ENCODE measurements at regions not wholly inside any gene's neighbourhood (a gene's known extent, or its start where the extent isn't known, plus 50 kb on each side); places are given as distances from the start of the nearest gene placed in this dataset.

GRCh38 chr5:124627815-124628595, 118.4 kb downstream of the ZNF608 start:
- ChIA-PET POLR2A (ENCODE audit: partially characterized antibody) (interaction anchor here (0.5 to 1.7 kb wide), 2 partner anchors 12 to 180 kb away, joined by 3 to 6 read pairs; no protein-coding TSS in a partner anchor), CTCF (ENCODE audit: partially characterized antibody) (interaction anchor here (0.7 kb wide), 1 partner anchor 662 kb away, joined by 3 read pairs; no protein-coding TSS in a partner anchor)
- Histone ChIP-seq H2AK5ac (ENCODE audit: low read depth, low read length) (no peak overlapping the region), H4K20me1 (replicated peaks in 1 of 2; ENCODE audit: control insufficient read depth in 1 of 2, insufficient read depth in 2 of 2, low read length in 2 of 2) (no peaks in the 10 kb centered on the region), H3K79me1 (ENCODE audit: low read depth, low read length) (no peaks in the 10 kb centered on the region), H2AFZ (ENCODE audit: low read length) (no peak overlapping the region), H3K27ac (ENCODE audit: low read depth, low read length) (no peak overlapping the region), H3K4me1 (replicated peaks in 1 of 4; ENCODE audit: control insufficient read depth in 3 of 4, insufficient read depth in 4 of 4, low read length in 3 of 4) (peaks cover 0 to 5% (median 2%) of the 10 kb centered on the region in 4 experiments; a peak in 3 of 7 replicates), H4K91ac (replicated peaks; ENCODE audit: insufficient read length, low read length) (no peak overlapping the region), H3K36me3 (ENCODE audit: control insufficient read depth in 2 of 4, insufficient read depth in 4 of 4, low read length in 3 of 4) (no peaks in the 10 kb centered on the region), H2BK20ac (ENCODE audit: low read length) (no peak overlapping the region), H3K9ac (replicated peaks in 1 of 4; ENCODE audit: extremely low read depth in 1 of 4, low read depth in 3 of 4, low read length in 3 of 4) (no peak overlapping the region), H3K4me3 (ENCODE audit: extremely low read depth in 1 of 4, insufficient read depth in 2 of 4, low read depth in 3 of 4, low read length in 4 of 4) (no peak overlapping the region), H2BK120ac (replicated peaks; ENCODE audit: low read depth, low read length) (no peak overlapping the region), H3K27me3 (replicated peaks in 1 of 4; ENCODE audit: control insufficient read depth in 3 of 4, extremely low read depth in 1 of 4, insufficient read depth in 3 of 4, low read length in 3 of 4) (no peaks in the 10 kb centered on the region), H2BK15ac (ENCODE audit: low read length) (no peak overlapping the region), H3K14ac (ENCODE audit: insufficient read length) (no peak overlapping the region), H3K18ac (ENCODE audit: extremely low read depth, low read length) (peak overlapping the region; percentile 33; the same call in 1 of the 2 replicates), H3K4ac (replicated peaks; ENCODE audit: insufficient read length, low read depth, low read length) (no peak overlapping the region), H3K79me2 (ENCODE audit: control insufficient read depth in 1 of 2, insufficient read depth in 2 of 2, low read length in 2 of 2) (no peaks in the 10 kb centered on the region), H3K23me2 (ENCODE audit: low read depth, low read length) (no peaks in the 10 kb centered on the region), H3K23ac (ENCODE audit: insufficient read length) (no peak overlapping the region), H3K56ac (replicated peaks; ENCODE audit: insufficient read length, low read depth, low read length) (no peak overlapping the region), H2BK5ac (ENCODE audit: low read depth, low read length) (no peak overlapping the region), H3K4me2 (ENCODE audit: insufficient read depth in 1 of 2, low read depth in 2 of 2, low read length in 2 of 2) (no peak overlapping the region), H3K9me3 (ENCODE audit: insufficient read depth in 2 of 2, low read depth in 1 of 2, low read length in 1 of 2) (no peaks in the 10 kb centered on the region), H4K5ac (ENCODE audit: insufficient read length, low read depth, low read length) (no peak overlapping the region), H4K8ac (ENCODE audit: extremely low read depth, insufficient read depth, low read length) (no peak overlapping the region), H2BK12ac (ENCODE audit: low read depth, low read length) (peak overlapping the region; percentile 70; the same call in 1 of the 2 replicates)
- WGBS, 2 experiments (ENCODE audit: extremely low coverage in 1 of 2, insufficient coverage in 1 of 2, insufficient read length in 1 of 2, insufficient replicate concordance in 2 of 2, low coverage in 1 of 2, low lambda C conversion rate in 2 of 2, missing lambda C conversion rate in 1 of 2): 85% methylated on average over 17 of the region's 17 CpGs; no CpG with 5 or more reads in 1 of the 2 experiments
- no peak for FAIRE-seq
- DNase-seq (ENCODE audit: low read depth in 1 of 2, low spot score in 2 of 2): no peak
- TF ChIP-seq RXRA (IDR thresholded peaks at IDR 0.05; ENCODE audit: insufficient read depth, low read depth, low read length) (no peak), BRCA1 (IDR thresholded peaks at IDR 0.05; ENCODE audit: low read depth, low read length) (no peak), TAF1 (IDR thresholded peaks at IDR 0.05; ENCODE audit: low read depth, low read length) (no peak), CBX5 (IDR thresholded peaks at IDR 0.05; ENCODE audit: low read depth, low read length) (no peak), CEBPB (IDR thresholded peaks at IDR 0.05; ENCODE audit: low read depth, low read length) (no peak), RNF2 (IDR thresholded peaks at IDR 0.05; ENCODE audit: borderline replicate concordance, low read depth, low read length, missing control alignments, poor library complexity, severe bottlenecking) (no peak), NRF1 (IDR thresholded peaks at IDR 0.05; ENCODE audit: low read depth, low read length) (no peak), JUN (IDR thresholded peaks at IDR 0.05; ENCODE audit: low read depth, low read length) (no peak), EZH2 (IDR thresholded peaks at IDR 0.05; ENCODE audit: low read depth, low read length, severe bottlenecking) (no peak), TCF12 (IDR thresholded peaks at IDR 0.05; ENCODE audit: low read depth, low read length) (no peak), TAF7 (optimal IDR thresholded peaks at IDR 0.05; ENCODE audit: borderline replicate concordance, low read depth, low read length) (no peak), RBBP5 (IDR thresholded peaks at IDR 0.05; ENCODE audit: borderline replicate concordance, low read depth, low read length) (no peak)

Data from H1 (cell line).